22Rv1 (cell line): ENCODE measurements at regions not wholly inside any gene's neighbourhood (a gene's known extent, or its start where the extent isn't known, plus 50 kb on each side); places are given as distances from the start of the nearest gene placed in this dataset.

Experiments used
- H3K27ac ChIP-seq: fragments of 450-650 bp; 2 replicates; pipeline ENCODE4 v1.5.1; 2017
- ZFX ChIP-seq: fragments of 450-650 bp; IDR thresholded peaks from 2 replicates; pipeline ENCODE4 v1.6.1; 2017; ENCODE audit warnings: antibody characterized with exemption, borderline replicate concordance
- TF ChIP-seq, protein P1 (sequence below): fragments of 450-650 bp; IDR thresholded peaks from 2 replicates; pipeline ENCODE4 v1.5.1; 2017; ENCODE audit warnings: mild to moderate bottlenecking

DNA sequence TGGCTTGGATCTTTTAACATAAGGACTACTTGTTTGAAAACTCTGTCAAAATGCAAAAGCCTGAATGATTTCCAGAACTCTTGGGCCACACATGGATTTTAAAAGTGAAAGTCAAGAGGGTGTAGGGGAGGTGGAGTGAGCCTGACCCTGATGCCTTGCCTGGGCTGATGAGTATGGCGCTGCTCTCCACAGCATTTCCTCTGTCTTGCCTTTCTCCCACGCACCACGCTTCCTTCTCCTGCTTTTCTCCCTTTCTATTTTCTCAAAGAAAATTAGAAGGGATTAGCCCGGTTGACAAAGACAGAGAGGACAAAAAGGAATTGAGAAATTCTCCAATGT is 207.0 kb upstream of the CCDC68 start:
- H3K27ac ChIP-seq, result no peak overlapping the region
- TF ChIP-seq, protein P1, sequence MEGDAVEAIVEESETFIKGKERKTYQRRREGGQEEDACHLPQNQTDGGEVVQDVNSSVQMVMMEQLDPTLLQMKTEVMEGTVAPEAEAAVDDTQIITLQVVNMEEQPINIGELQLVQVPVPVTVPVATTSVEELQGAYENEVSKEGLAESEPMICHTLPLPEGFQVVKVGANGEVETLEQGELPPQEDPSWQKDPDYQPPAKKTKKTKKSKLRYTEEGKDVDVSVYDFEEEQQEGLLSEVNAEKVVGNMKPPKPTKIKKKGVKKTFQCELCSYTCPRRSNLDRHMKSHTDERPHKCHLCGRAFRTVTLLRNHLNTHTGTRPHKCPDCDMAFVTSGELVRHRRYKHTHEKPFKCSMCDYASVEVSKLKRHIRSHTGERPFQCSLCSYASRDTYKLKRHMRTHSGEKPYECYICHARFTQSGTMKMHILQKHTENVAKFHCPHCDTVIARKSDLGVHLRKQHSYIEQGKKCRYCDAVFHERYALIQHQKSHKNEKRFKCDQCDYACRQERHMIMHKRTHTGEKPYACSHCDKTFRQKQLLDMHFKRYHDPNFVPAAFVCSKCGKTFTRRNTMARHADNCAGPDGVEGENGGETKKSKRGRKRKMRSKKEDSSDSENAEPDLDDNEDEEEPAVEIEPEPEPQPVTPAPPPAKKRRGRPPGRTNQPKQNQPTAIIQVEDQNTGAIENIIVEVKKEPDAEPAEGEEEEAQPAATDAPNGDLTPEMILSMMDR, result no peak
- no peak for TF ChIP-seq ZFX

DNA sequence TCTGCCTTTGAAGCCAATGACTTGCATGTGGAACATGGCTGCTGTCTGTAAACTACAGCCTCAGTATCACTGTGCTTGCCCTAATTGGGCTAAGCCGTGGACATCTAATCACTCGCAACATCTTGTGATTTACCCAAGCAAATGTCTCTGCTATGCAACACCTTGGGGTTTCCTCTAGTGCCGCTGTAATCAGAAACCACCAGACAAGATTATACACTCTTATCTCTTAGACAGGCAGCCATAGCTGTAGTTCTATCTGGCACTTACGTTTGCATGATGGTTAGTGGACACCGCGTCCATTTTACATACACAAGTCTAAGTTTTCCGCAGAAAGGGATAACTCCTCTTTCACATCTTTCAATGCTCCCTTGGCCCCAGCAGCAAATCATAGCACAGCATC is 204.3 kb upstream of the CCDC68 start:
- H3K27ac ChIP-seq, result no peak overlapping the region
- TF ChIP-seq, protein P1, result no peak

DNA sequence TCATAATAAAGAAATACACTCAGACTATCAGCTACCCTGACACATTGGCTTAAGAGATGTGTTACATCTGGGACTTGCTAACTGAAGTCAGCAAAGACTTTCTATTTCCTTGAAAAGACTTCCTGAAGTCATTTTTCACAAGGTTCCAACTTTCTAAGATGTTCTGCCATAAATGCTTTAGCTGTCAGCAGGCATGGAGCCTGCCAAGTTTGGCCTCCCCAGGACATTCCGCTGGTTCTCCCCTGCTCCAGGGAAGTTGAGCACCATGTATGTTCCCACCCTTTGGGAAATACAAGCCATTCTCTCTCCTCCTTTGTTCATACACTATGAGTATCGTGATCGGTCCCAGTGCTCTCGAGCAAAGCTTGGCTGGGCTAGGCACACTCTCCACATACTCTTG is 202.7 kb upstream of the CCDC68 start:
- TF ChIP-seq ZFX, result no peak
- TF ChIP-seq, protein P1, result no peak
- H3K27ac ChIP-seq, result no peak overlapping the region

DNA sequence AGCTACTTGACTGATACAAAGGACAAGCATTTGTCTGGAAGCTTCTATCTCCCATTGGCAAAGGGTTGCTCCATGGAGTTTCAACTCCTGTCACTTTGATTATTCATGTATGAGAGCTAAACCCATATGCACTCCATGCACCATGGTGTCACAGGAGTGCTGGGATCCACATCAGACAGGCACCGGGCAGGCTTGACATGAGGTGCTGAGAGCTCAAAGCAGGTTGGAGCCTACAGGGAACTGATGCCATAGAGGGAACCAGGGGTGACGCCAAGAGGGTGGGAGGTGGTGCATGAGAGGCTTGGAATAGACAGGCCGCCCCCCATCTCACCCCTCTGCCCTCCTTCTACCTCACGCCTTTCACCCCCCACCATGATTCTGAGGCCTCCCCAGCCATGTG is 199.8 kb upstream of the CCDC68 start:
- H3K27ac ChIP-seq, result no peak overlapping the region
- no peak for TF ChIP-seq ZFX
- TF ChIP-seq, protein P1, result no peak

DNA sequence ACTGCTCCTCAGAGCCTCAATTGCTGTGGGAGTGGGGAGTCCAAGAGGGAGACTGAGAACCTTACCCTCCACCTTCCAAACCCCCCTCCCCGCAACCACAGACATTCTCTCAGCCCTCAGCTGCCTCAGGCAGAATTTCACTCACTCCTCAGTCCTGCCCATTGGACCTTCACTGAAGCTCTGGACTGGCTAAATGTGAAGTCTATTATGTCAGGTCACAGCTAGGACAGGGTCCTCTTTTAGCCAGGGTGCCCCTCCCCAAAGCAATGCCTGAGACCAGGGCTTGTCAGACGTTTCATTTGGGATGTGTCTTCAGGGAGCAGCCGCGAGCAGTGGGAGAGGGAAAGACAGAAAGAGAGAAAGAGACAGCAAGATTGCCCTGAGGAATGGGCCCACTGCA is 199.3 kb upstream of the CCDC68 start:
- no peak for TF ChIP-seq ZFX
- TF ChIP-seq, protein P1, result no peak
- H3K27ac ChIP-seq, result no peak overlapping the region

DNA sequence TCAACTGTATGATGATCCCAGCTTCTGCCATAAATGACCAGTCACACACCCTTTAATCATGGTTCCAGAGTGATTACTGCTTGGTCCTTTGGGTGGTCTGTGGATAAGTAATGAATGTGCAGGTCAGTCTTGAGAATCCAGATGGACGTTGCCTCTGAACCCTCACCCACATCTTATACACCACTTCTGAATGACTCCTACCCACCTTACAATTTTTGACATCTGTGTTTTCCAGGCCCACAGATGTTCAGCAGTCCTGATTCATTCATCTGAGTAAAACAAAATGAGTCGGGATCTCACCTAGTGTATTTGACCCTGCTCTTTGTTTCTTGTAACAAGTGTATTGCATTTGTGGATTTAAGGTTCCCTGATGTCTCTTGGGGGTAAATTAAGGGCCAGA is 194.1 kb upstream of the CCDC68 start:
- H3K27ac ChIP-seq, result no peak overlapping the region
- no peak for TF ChIP-seq ZFX
- TF ChIP-seq, protein P1, result no peak

DNA sequence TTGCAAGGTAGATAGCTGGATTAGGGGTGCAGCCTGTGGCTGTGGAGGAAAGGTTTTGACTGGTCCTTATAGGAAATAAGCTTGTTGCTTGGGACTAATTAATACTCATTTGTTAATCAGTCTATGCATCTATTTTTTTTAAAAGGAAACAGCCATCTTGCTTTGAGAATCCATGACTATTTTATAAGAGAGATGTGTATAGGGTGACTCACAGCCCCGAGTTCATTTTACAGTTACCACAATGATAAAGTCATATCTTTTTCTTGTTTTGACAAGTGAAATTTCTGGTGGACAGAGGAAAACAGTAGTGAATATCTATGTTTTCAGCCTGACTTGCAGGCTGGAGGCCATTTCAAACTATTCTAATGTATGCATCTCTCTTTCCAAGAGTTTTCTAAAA is 193.5 kb upstream of the CCDC68 start:
- no peak overlapping the region for H3K27ac ChIP-seq
- TF ChIP-seq ZFX, result no peak
- TF ChIP-seq, protein P1, result no peak
